DND-41 (cell line): ENCODE measurements at regions not wholly inside any gene's neighbourhood (a gene's known extent, or its start where the extent isn't known, plus 50 kb on each side); places are given as distances from the start of the nearest gene placed in this dataset.

Source experiments
- ATAC-seq: fragments of 200-7000 bp; cut with Tn5 transposase; 3 replicates; pipeline ENCODE4 v1.9.1; 2021; ENCODE audit warnings: low read depth; ENCODE audit not compliant: insufficient read depth
- DNase-seq: peaks from one replicate; pipeline ENCODE4 v3.0.0-alpha.2; 2020
- H2AFZ ChIP-seq: 2 replicates; pipeline ENCODE4 v1.6.0; 2012; ENCODE audit warnings: low read depth, low read length
- H3K27ac ChIP-seq: 2 replicates; pipeline ENCODE4 v1.5.1; 2012; ENCODE audit warnings: low read length, inconsistent platforms
- H3K27me3 ChIP-seq: fragments of 200-600 bp; sonication (generic); 2 replicates; pipeline ENCODE4 v1.6.0; 2012; ENCODE audit warnings: low read length, mild to moderate bottlenecking, inconsistent platforms; ENCODE audit not compliant: insufficient read depth, poor library complexity
- H3K36me3 ChIP-seq: 2 replicates; pipeline ENCODE4 v1.5.1; 2012; ENCODE audit warnings: low read length, inconsistent platforms; ENCODE audit not compliant: insufficient read depth
- H3K4me1 ChIP-seq: 2 replicates; pipeline ENCODE4 v1.5.1; 2012; ENCODE audit warnings: mild to moderate bottlenecking, low read length; ENCODE audit not compliant: insufficient read depth
- H3K4me2 ChIP-seq: 2 replicates; pipeline ENCODE4 v1.6.0; 2012; ENCODE audit warnings: mild to moderate bottlenecking, moderate library complexity, low read length, inconsistent platforms; ENCODE audit not compliant: insufficient read depth
- H3K4me3 ChIP-seq, 2 experiments: fragments of 200-600 bp in 1 of 2; shearing (Covaris generic) in 1 of 2; 2 replicates each; pipeline ENCODE4 v1.5.1; 2012 to 2016; ENCODE audit warnings: inconsistent platforms in 2 of 2, low read length in 2 of 2, mild to moderate bottlenecking in 2 of 2, low read depth in 1 of 2, moderate library complexity in 1 of 2
- H3K79me2 ChIP-seq: 2 replicates; pipeline ENCODE4 v1.6.0; 2012; ENCODE audit warnings: low read length, inconsistent platforms; ENCODE audit not compliant: insufficient read depth
- H3K9ac ChIP-seq: 2 replicates; pipeline ENCODE4 v1.6.0; 2012; ENCODE audit warnings: low read depth, mild to moderate bottlenecking, inconsistent platforms, low read length, moderate library complexity
- H3K9me3 ChIP-seq: 2 replicates; pipeline ENCODE4 v1.5.1; 2012; ENCODE audit warnings: low read length, moderate library complexity, mild to moderate bottlenecking, inconsistent platforms; ENCODE audit not compliant: insufficient read depth, severe bottlenecking
- H4K20me1 ChIP-seq: 2 replicates; pipeline ENCODE4 v1.6.0; 2012; ENCODE audit warnings: low read length; ENCODE audit not compliant: insufficient read depth
- EZH2 ChIP-seq: IDR thresholded peaks from 3 replicates; pipeline ENCODE4 v1.6.1; 2012; ENCODE audit warnings: borderline replicate concordance, low read depth, mild to moderate bottlenecking, moderate library complexity, low read length, inconsistent platforms; ENCODE audit not compliant: severe bottlenecking
- TF ChIP-seq, protein P1 (sequence below): IDR thresholded peaks from 2 replicates; pipeline ENCODE4 v1.5.1; 2012; ENCODE audit warnings: borderline replicate concordance, low read length, moderate library complexity, mild to moderate bottlenecking; ENCODE audit not compliant: poor library complexity, severe bottlenecking; ENCODE audit errors: extremely low read depth

DNA sequence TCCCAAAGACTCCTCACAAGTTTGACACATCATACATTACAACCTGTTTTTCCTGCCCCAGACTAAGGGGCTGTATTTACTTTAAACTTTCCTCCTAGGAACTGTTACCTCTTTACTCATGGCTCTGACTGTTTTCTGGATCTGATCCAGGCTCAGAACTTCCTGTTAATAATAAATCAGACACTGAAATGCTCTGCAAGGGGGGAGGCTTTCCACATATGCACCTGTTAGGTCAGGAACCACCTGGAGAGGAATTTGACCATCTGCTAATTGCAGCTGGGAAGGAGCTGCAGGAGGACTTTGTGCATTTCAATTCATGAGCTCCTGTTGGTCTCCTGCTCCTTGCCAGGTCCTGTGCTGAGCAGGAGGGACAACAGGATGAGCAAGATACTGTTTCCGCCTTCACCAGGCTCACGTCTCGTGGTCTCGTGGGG, 476.9 kb upstream of the CDH5 start:
- H3K27ac ChIP-seq, result no peak overlapping the region
- no peaks in the 10 kb centered on the region for H3K9me3 ChIP-seq
- no peak for ATAC-seq
- no peaks in the 10 kb centered on the region for H3K4me1 ChIP-seq
- H3K4me2 ChIP-seq, result no peak overlapping the region
- peaks cover 3% of the 10 kb centered on the region for H3K27me3 ChIP-seq
- no peak overlapping the region for H3K9ac ChIP-seq
- no peak overlapping the region for H2AFZ ChIP-seq
- no peak for DNase-seq
- TF ChIP-seq, protein P1, sequence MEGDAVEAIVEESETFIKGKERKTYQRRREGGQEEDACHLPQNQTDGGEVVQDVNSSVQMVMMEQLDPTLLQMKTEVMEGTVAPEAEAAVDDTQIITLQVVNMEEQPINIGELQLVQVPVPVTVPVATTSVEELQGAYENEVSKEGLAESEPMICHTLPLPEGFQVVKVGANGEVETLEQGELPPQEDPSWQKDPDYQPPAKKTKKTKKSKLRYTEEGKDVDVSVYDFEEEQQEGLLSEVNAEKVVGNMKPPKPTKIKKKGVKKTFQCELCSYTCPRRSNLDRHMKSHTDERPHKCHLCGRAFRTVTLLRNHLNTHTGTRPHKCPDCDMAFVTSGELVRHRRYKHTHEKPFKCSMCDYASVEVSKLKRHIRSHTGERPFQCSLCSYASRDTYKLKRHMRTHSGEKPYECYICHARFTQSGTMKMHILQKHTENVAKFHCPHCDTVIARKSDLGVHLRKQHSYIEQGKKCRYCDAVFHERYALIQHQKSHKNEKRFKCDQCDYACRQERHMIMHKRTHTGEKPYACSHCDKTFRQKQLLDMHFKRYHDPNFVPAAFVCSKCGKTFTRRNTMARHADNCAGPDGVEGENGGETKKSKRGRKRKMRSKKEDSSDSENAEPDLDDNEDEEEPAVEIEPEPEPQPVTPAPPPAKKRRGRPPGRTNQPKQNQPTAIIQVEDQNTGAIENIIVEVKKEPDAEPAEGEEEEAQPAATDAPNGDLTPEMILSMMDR, result no peak
- TF ChIP-seq EZH2, result no peak
- H4K20me1 ChIP-seq, result no peaks in the 10 kb centered on the region
- no peaks in the 10 kb centered on the region for H3K36me3 ChIP-seq
- no peak overlapping the region for H3K4me3 ChIP-seq
- H3K79me2 ChIP-seq, result no peaks in the 10 kb centered on the region

GRCh38 chr16:65888201-65888600, 478.3 kb upstream of the CDH5 start:
- H3K4me3 ChIP-seq, result no peak overlapping the region
- no peak for DNase-seq
- no peak for TF ChIP-seq EZH2

GRCh38 chr16:65884018-65884417, 482.5 kb upstream of the CDH5 start:
- no peak overlapping the region for H3K9ac ChIP-seq
- no peaks in the 10 kb centered on the region for H3K9me3 ChIP-seq
- H4K20me1 ChIP-seq, result no peaks in the 10 kb centered on the region
- H3K4me2 ChIP-seq, result no peak overlapping the region
- TF ChIP-seq, protein P1, result no peak
- TF ChIP-seq EZH2, result no peak
- H3K27ac ChIP-seq, result no peak overlapping the region
- no peak overlapping the region for H3K4me3 ChIP-seq
- no peaks in the 10 kb centered on the region for H3K36me3 ChIP-seq
- H2AFZ ChIP-seq, result no peak overlapping the region
- H3K27me3 ChIP-seq, result no peaks in the 10 kb centered on the region
- no peaks in the 10 kb centered on the region for H3K4me1 ChIP-seq
- ATAC-seq (no peak), DNase-seq (no peak)
- H3K79me2 ChIP-seq, result no peaks in the 10 kb centered on the region

More at GRCh38 chr16:65888201-65888600, 478.3 kb upstream of the CDH5 start:
- Histone ChIP-seq H2AFZ (no peak overlapping the region), H3K4me1 (no peaks in the 10 kb centered on the region), H3K4me2 (no peak overlapping the region), H3K79me2 (no peaks in the 10 kb centered on the region), H3K27ac (no peak overlapping the region), H3K36me3 (no peaks in the 10 kb centered on the region), H3K9me3 (no peaks in the 10 kb centered on the region), H3K9ac (no peak overlapping the region), H3K27me3 (peaks cover 3% of the 10 kb centered on the region), H4K20me1 (no peaks in the 10 kb centered on the region)
- ATAC-seq, result no peak

GRCh38 chr16:65878347-65878746, 488.1 kb upstream of the CDH5 start:
- Histone ChIP-seq H3K36me3 (no peaks in the 10 kb centered on the region), H3K9ac (no peak overlapping the region), H3K4me1 (no peaks in the 10 kb centered on the region), H2AFZ (no peak overlapping the region), H3K9me3 (no peaks in the 10 kb centered on the region), H4K20me1 (no peaks in the 10 kb centered on the region), H3K27ac (no peak overlapping the region), H3K4me2 (no peak overlapping the region), H3K4me3 (no peak overlapping the region), H3K27me3 (no peaks in the 10 kb centered on the region), H3K79me2 (no peaks in the 10 kb centered on the region)
- DNase-seq (no peak), ATAC-seq (no peak)
- TF ChIP-seq, protein P1, result no peak
- TF ChIP-seq EZH2, result no peak
